Spleen (tissue), 11 donors: ENCODE measurements at regions not wholly inside any gene's neighbourhood (a gene's known extent, or its start where the extent isn't known, plus 50 kb on each side); places are given as distances from the start of the nearest gene placed in this dataset.
"Not testable (repeated sequence)": the region's sequence is repeated elsewhere in the genome, so short reads cannot be mapped to it uniquely, and the experiment has no call there.

Experiments used
- DNase-seq: peaks from one replicate; pipeline ENCODE4 v3.0.0-alpha.2; 2020
- H3K27ac ChIP-seq, 8 donors: fragments of 200-600 bp; sonication (generic) in 7 of 8; 1 replicate in 4 of 8; 2 replicates in 4 of 8; pipeline versions ENCODE4 v1.5.0 to v1.8.0; 2016 to 2021; ENCODE audit warnings: inconsistent platforms in 4 of 8, mild to moderate bottlenecking in 4 of 8, moderate library complexity in 1 of 8
- H3K27me3 ChIP-seq, 7 donors: fragments of 200-600 bp; sonication (generic) in 6 of 7; replicated peaks in 1 of 7; 1 replicate in 4 of 7; 2 replicates in 3 of 7; pipeline versions ENCODE4 v1.5.0 to v1.8.0; 2016 to 2021; ENCODE audit warnings: inconsistent platforms in 3 of 7, mild to moderate bottlenecking in 1 of 7
- H3K36me3 ChIP-seq, 6 donors: fragments of 200-600 bp; sonication (generic) in 5 of 6; 1 replicate in 4 of 6; 2 replicates in 2 of 6; pipeline versions ENCODE4 v1.5.0 to v1.8.0; 2016 to 2021; ENCODE audit warnings: inconsistent platforms in 2 of 6
- H3K4me1 ChIP-seq, 6 donors: fragments of 200-600 bp; sonication (generic) in 5 of 6; 1 replicate in 3 of 6; 2 replicates in 3 of 6; pipeline versions ENCODE4 v1.5.0 to v1.8.0; 2016 to 2021; ENCODE audit warnings: inconsistent platforms in 3 of 6
- H3K4me3 ChIP-seq, 8 donors: fragments of 200-600 bp; sonication (generic) in 7 of 8; 1 replicate in 4 of 8; 2 replicates in 4 of 8; pipeline versions ENCODE4 v1.5.0 to v1.8.0; 2016 to 2021; ENCODE audit warnings: inconsistent platforms in 4 of 8, mild to moderate bottlenecking in 4 of 8, moderate library complexity in 2 of 8
- H3K9me3 ChIP-seq, 8 donors: fragments of 200-600 bp; sonication (generic) in 7 of 8; 1 replicate in 4 of 8; 2 replicates in 4 of 8; pipeline versions ENCODE4 v1.5.0 to v1.8.0; 2016 to 2021; ENCODE audit warnings: inconsistent platforms in 4 of 8
- POLR2A ChIP-seq, 3 donors: fragments of 450-650 bp; IDR thresholded peaks; one replicate each; pipeline ENCODE4 v1.5.1; 2017; ENCODE audit warnings: antibody characterized with exemption in 3 of 3, mild to moderate bottlenecking in 1 of 3
- POLR2AphosphoS5 ChIP-seq, 3 donors: sonication (generic); formaldehyde crosslinking; IDR thresholded peaks; one replicate each; pipeline ENCODE4 v1.5.1; 2017; ENCODE audit warnings: antibody characterized with exemption in 3 of 3
- WGBS, 5 donors: extraction: QIAGEN DNeasy Blood & Tissue Kit in 3 of 5; methylation state at CpG; one replicate each; pipeline versions ENCODE4 v1.1.5 to v1.1.7; 2013 to 2018; 5-methylcytosine and 5-hydroxymethylcytosine counted together
- intact Hi-C: fragments of 100-400 bp; cut with DNase I; formaldehyde crosslinking; loops from one replicate; pipeline ENCODE4 v1.15.0; 2023; ENCODE audit warnings: low total_unique reads
- TF ChIP-seq, protein P1 (sequence below), 11 experiments: fragments of 200-600 bp in 7 of 11; fragments of 450-650 bp in 4 of 11; sonication (generic) in 4 of 11; IDR thresholded peaks in 8 of 11; conservative IDR thresholded peaks in 3 of 11; 1 replicate in 7 of 11; 2 replicates in 4 of 11; pipeline versions ENCODE4 v1.4.0 to v1.8.0; 2016 to 2021; ENCODE audit warnings: antibody characterized with exemption in 11 of 11, inconsistent platforms in 4 of 11, mild to moderate bottlenecking in 1 of 11
- donor health status: healthy with polysubstance abuse.
- donor health status: DM: no; HTN: no; CAD: no; lungs with moderate emphysema.
- donor health status: DM: no; HTN: no; CAD: no.
- donor health status: Bipolar disorder and iron deficiency.
- donor health status: healthy.
- donor health status: DM: no; HTN: no; CAD: no.
- donor health status: DM: yes; HTN: yes; CAD: no.

GRCh38 chr12:32021346-32021773 is 62.1 kb downstream of the RESF1 start:
- intact Hi-C loops, result no loop called here
- Histone ChIP-seq H3K4me3 (no peak overlapping the region), H3K36me3 (peaks cover 0 to 7% (median 0%) of the 10 kb centered on the region in 6 donors), H3K9me3 (no peaks in the 10 kb centered on the region), H3K4me1 (peaks cover 0 to 12% (median 5%) of the 10 kb centered on the region in 6 donors), H3K27ac (no peak overlapping the region), H3K27me3 (no peaks in the 10 kb centered on the region)
- 95 to 98% (median 96%) methylated on average over 2 of the region's 2 CpGs for WGBS, 5 donors
- TF ChIP-seq, protein P1, sequence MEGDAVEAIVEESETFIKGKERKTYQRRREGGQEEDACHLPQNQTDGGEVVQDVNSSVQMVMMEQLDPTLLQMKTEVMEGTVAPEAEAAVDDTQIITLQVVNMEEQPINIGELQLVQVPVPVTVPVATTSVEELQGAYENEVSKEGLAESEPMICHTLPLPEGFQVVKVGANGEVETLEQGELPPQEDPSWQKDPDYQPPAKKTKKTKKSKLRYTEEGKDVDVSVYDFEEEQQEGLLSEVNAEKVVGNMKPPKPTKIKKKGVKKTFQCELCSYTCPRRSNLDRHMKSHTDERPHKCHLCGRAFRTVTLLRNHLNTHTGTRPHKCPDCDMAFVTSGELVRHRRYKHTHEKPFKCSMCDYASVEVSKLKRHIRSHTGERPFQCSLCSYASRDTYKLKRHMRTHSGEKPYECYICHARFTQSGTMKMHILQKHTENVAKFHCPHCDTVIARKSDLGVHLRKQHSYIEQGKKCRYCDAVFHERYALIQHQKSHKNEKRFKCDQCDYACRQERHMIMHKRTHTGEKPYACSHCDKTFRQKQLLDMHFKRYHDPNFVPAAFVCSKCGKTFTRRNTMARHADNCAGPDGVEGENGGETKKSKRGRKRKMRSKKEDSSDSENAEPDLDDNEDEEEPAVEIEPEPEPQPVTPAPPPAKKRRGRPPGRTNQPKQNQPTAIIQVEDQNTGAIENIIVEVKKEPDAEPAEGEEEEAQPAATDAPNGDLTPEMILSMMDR (IDR thresholded peaks at IDR 0.05 in 8 of 11, conservative IDR thresholded peaks at IDR 0.05 in 3 of 11), result no peak
- TF ChIP-seq POLR2AphosphoS5 (IDR thresholded peaks at IDR 0.05) (no peak), POLR2A (IDR thresholded peaks at IDR 0.05) (no peak)
- DNase-seq, result no peak

- H3K27ac ChIP-seq, H3K4me3 ChIP-seq, H3K27me3 ChIP-seq, H3K9me3 ChIP-seq, intact Hi-C loops, DNase-seq, H3K36me3 ChIP-seq: not testable (repeated sequence)
- WGBS, 5 donors, result 90 to 96% (median 93%) methylated on average over 10 of the region's 10 CpGs
- H3K4me1 ChIP-seq, result peaks cover 0 to 19% (median 5%) of the 10 kb centered on the region in 6 donors
Measured at GRCh38 chr12:32022387-32022786, 63.2 kb downstream of the RESF1 start.

GRCh38 chr12:32023861-32024260 is 64.6 kb downstream of the RESF1 start:
- WGBS, 5 donors, result 86 to 97% (median 91%) methylated on average over 9 of the region's 9 CpGs
- H3K4me3 ChIP-seq, intact Hi-C loops, H3K9me3 ChIP-seq, H3K27me3 ChIP-seq, H3K36me3 ChIP-seq, DNase-seq, H3K27ac ChIP-seq: not testable (repeated sequence)
- peaks cover 0 to 30% (median 9%) of the 10 kb centered on the region in 6 donors for H3K4me1 ChIP-seq

DNA sequence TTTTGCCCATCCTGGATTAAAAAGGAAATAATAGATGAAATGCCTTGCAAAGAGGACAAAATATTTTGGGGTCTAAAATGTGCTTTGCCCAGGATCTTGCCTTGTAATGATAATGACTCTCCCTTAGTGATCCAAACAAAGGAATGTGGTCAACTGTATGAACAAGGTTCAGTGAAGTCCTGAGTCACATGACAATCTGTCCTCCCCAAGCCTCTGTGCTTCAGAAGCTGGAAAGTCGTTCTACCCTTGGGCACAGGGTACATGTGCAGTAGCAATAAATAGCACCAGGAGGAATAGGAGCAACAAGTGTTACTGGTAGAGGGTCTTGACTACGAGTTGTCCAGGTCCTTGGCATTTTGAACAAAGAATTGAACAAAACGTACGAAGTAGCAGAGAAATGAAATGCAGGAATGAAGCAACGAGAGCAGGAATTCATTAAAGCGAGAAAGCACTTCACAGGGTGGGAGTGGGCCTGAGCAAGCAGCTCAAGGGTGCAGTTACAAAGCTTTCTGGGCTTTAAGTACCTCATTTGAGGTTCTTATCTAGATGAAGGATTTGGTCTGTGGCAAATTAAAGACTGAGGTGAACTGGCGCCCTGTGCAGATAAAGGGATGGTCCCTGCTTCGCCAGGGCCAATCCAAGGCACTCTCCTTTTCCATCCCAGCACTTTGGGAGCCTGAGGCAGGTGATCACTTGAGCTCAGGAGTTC is 65.8 kb downstream of the RESF1 start:
- Histone ChIP-seq H3K36me3 (peaks cover 0 to 7% (median 0%) of the 10 kb centered on the region in 6 donors), H3K4me3 (no peak overlapping the region), H3K4me1 (peaks cover 0 to 30% (median 9%) of the 10 kb centered on the region in 6 donors), H3K27me3 (no peaks in the 10 kb centered on the region), H3K9me3 (no peaks in the 10 kb centered on the region), H3K27ac (no peak overlapping the region)
- intact Hi-C loops, result no loop called here
- TF ChIP-seq POLR2A (IDR thresholded peaks at IDR 0.05), result no peak
- TF ChIP-seq POLR2AphosphoS5 (IDR thresholded peaks at IDR 0.05), result no peak
- TF ChIP-seq, protein P1 (IDR thresholded peaks at IDR 0.05 in 8 of 11, conservative IDR thresholded peaks at IDR 0.05 in 3 of 11), result no peak
- no peak for DNase-seq
- 83 to 89% (median 88%) methylated on average over 8 of the region's 8 CpGs for WGBS, 5 donors

DNA sequence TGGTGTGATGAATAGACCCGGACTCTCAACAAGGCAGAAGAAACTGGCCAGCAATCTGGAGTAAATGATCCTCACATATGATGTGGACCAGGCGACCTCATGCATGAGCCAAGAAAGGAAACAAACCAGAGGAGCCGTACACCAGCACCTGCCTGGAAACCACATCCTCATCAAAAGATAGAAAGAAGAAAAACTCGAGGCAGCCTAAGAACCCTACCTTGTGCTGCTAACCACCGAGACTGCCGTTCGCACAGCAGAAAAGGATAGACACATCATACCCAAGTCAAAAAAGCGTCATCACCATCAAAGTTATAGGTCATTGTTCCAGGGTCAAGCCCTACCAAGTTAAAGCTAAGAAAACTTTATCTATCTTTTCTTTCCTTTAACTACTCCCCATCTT is 66.7 kb downstream of the RESF1 start:
- Histone ChIP-seq H3K27ac (peak overlapping the region in 2 of 8 donors; percentile 3 to 22), H3K4me1 (peaks cover 0 to 35% (median 12%) of the 10 kb centered on the region in 6 donors), H3K4me3 (no peak overlapping the region), H3K36me3 (peaks cover 0 to 7% (median 0%) of the 10 kb centered on the region in 6 donors), H3K9me3 (no peaks in the 10 kb centered on the region), H3K27me3 (no peaks in the 10 kb centered on the region)
- 42 to 66% (median 56%) methylated on average over 8 of the region's 8 CpGs for WGBS, 5 donors
- no peak for DNase-seq
- TF ChIP-seq, protein P1 (IDR thresholded peaks at IDR 0.05 in 8 of 11, conservative IDR thresholded peaks at IDR 0.05 in 3 of 11), result no peak
- TF ChIP-seq POLR2AphosphoS5 (IDR thresholded peaks at IDR 0.05), result no peak
- TF ChIP-seq POLR2A (IDR thresholded peaks at IDR 0.05), result no peak
- intact Hi-C loops, result no loop called here
